GM19468 (cell line): ENCODE measurements at regions not wholly inside any gene's neighbourhood (a gene's known extent, or its start where the extent isn't known, plus 50 kb on each side); places are given as distances from the start of the nearest gene placed in this dataset.

Experiments
- ATAC-seq: cut with Tn5 transposase; IDR thresholded peaks from one replicate; pipeline ENCODE4 v1.9.1; 2021; ENCODE audit warnings: mild to moderate bottlenecking, moderate library complexity, moderate number of reproducible peaks; ENCODE audit not compliant: unreplicated experiment; ENCODE audit errors: extremely low read depth

DNA sequence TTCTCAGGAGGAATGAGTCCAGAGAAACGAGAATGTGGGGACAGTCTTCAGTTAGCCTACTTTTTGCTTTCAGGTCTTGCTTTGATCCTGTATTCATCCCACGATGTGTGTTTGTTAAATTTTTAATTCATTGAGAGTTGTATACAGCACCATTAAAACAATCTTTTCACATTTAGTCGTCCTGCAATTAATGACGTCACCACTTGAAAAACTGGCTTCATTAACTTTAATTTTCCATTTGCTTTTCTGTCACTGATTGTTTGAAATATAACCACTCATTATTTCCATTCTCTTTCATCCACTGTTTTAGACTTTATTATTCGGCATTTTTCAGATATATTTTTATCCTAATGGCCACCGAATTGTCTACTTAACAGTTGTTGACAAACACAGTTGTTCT is 146.9 kb downstream of the TFEC start:
- ATAC-seq: no peak

GRCh38 chr7:115881476-115881875 is 149.1 kb downstream of the TFEC start:
- no peak for ATAC-seq

GRCh38 chr7:115879171-115879570 is 151.4 kb downstream of the TFEC start:
- no peak for ATAC-seq

DNA sequence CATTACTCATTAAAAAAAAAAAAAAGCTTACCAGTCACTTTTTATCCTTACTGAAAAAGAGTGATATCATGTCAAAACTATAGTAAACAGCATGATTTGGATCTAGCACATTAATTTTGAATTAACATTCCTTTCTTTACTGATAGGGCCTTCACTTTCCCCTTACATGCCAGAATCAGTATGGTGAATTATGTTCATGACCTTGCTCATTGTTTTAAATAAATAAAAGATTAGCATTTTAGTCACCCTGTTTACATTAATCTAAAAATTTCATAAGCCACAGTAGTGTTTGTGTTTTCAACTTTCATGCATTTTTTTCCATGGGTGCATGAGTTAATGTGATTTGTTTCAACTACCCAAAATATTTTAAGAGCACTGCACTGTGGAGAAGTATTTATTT is 160.8 kb downstream of the TFEC start:
- ATAC-seq: no peak

GRCh38 chr7:115869190-115869589 is 161.4 kb downstream of the TFEC start:
- ATAC-seq: no peak

DNA sequence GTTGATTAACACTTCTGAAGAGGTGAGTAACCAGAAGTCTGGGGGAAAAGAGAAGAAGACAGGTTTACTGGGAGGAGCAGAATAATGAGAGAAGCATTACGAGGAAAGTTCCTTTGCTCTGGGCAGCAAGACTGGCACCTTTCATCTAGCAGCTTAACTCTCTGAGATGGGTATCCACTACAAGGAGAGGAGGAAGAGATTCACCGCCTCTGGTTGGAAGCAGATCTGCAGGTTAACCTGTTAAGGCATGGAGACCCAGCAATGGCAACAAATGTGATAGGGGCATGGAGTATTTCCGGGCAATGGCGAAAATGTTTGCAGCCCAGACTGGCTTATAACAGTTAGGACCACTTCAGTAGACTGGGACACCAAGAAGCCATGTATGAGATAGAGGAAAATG is 162.2 kb downstream of the TFEC start:
- ATAC-seq: no peak

DNA sequence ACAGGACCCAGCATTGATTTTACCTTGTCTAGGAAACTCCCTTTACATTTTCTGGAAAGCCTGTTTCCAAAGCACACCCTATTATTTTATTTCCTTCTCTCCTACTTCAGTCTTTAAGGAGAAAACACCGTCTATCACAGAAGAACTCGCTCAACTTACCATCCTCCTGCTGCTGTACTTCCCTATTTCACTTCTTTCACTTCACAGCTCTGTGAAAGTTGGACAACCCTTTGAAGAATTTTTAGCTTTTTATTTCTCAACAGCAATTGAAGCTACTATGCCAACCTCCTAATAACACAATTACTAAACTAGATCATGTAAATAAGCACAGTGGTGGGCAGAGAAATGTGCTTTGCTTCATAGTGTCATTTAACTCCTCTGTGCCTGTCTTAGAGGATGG is 166.5 kb downstream of the TFEC start:
- ATAC-seq: no peak

DNA sequence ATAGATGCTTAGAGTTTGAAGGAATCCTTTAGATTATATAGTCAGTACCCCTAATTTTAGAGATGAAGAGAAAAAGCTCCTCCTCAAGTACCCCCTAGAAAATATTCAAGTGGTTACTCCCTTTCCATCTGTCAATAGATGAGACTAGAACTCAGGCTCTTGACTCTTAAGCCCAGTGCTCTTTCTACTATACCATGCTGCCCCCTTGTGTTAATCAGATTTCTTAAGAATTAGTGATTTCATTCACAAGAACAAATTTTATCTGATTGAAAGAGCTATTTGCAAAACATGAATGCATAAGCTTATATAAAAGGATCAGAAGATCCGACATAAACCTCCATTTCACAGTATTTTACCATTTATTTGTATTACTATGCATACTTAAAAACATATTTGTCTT is 179.3 kb downstream of the TFEC start:
- ATAC-seq: no peak

- ATAC-seq: no peak
Measured at GRCh38 chr7:115850774-115851173, 179.8 kb downstream of the TFEC start.

DNA sequence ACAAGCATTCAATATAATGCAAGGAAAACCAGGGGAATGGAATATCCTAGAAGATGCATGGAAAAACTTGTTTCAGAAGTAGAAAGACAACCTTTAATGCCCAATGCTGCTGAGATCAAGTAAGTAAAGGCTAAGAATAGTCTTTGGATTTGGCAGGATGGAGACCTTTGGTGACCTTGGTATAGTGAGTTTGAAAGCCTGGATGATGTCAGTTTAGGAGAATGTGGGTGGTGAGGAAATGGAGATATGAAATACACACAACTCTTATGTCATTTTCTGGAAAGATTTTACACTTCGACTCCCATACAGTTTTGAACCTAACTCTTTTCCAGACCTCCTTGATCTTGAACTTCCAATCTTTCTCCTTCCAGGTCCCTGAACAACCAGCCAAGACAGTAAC is 185.7 kb downstream of the TFEC start:
- ATAC-seq: no peak

DNA sequence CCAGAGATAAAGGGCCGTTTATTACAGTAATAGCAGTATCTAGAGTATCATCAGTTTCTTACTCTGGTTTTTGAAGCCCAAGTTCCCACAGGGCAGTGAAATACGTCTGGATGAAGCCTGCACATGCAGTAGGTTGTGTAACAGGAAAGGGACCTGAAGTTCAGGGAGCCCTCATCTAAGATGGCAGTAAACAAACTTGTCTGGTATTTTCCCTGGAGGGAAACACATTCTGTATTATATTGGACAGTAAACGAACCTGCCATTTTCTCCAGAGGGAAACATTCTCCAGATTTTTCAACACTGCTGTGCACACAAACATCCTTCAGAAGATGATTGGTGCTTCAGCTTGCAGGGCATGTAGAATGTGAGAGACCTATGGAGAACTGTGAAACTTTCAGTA is 189.9 kb downstream of the TFEC start:
- ATAC-seq: no peak

GRCh38 chr7:115838829-115839228 is 191.7 kb downstream of the TFEC start:
- no peak for ATAC-seq

DNA sequence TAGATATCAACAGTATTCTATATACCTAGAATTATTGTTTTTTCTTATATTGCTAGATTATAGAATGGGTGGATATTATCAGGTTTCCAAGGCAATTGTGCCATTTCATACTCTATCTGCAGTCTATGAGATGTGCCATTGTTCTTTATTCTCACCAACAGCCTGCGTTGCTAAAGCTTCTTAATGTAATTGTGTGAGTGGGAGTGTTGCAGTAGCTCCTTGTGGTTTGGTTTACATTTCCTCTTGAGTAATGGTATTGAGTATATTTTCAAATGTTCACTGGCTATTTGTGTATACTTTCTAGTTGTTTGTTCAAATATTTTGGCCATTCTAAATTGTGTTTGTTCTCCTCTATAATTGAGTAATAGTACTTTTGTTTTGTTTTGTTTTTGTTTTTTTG is 199.2 kb downstream of the TFEC start:
- no peak for ATAC-seq

DNA sequence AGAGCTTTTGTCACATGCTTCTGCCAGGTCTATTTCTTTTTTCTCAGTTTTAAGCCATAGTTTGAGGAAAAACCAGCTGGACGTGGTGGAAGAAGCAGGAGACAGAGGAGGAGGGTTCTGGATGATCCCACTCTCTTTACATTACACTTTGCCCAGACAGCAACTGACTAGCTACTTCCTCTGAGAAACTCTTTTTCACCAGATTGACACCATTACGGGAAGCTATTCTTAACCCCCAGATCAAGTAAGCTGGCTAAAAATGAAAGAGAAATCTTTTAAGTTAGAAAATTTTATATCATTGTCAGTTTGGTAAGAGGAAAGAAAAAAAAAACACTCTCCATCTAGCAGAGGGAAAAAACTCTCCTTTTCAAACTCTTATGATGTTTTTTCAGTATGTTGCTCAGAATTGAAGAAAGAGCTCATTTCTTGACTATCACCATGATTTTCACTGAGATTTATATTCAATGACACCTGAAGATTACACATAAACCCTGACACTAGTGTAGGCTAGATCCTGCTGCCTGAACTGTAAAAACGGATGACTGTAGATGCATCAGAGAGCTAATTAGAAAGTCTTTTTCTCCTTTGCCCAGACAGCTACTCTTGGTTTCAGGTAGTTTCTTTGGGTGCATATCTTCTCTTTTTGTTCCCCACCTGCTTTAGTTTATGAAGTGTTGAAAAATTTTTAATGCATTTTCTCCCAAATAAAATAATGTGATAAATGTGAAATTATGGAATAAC is 203.1 kb downstream of the TFEC start:
- ATAC-seq: no peak

GRCh38 chr7:115825456-115826115 is 205.0 kb downstream of the TFEC start:
- no peak for ATAC-seq

- ATAC-seq: no peak
Measured at GRCh38 chr7:115822801-115823200, 207.8 kb downstream of the TFEC start.

DNA sequence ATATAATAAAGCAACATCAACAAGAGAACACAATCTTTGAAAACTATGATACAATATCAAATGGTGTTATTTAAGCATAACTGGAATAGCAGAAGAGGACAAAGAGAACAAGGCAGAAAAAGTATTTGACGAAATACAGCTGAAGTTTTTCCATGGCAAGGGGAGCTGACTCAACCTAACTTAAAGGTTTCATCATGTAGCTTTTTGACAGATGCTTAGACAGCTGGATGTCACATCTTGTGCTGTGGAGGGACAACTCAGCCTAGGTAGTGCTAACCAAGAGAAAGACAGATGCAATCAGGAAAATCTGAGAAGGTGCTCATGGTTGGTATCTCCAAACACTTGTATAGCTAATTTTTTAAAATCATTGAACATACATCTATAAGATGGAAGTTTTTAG is 208.2 kb downstream of the TFEC start:
- ATAC-seq: no peak

- ATAC-seq: no peak
Measured at GRCh38 chr7:115816318-115816974, 214.1 kb downstream of the TFEC start.

GRCh38 chr7:115812794-115813193 is 217.8 kb downstream of the TFEC start:
- no peak for ATAC-seq

DNA sequence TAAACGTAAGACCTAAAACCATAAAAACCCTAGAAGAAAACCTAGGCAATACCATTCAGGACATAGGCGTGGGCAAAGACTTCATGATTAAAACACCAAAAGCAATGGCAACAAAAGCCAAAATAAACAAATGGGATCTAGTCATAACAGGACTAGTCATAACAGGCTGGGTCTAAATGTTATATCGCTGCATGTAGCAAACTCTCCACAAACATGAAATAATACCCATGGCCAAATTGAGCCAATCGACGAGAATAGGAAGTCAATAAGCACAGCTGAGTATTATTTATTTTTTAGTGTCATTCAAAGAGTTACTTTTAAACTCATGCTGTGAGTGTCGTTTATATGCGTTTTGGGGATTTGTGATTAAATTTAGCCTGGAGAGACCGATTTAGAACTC is 225.1 kb downstream of the TFEC start:
- no peak for ATAC-seq

GRCh38 chr7:115802415-115802814 is 228.1 kb downstream of the TFEC start:
- ATAC-seq: no peak

- ATAC-seq: no peak
Measured at GRCh38 chr7:115799430-115799829, 231.1 kb downstream of the TFEC start.
